ENCODE measurements at regions not wholly inside any gene's neighbourhood (a gene's known extent, or its start where the extent isn't known, plus 50 kb on each side); places are given as distances from the start of the nearest gene placed in this dataset.

DNA sequence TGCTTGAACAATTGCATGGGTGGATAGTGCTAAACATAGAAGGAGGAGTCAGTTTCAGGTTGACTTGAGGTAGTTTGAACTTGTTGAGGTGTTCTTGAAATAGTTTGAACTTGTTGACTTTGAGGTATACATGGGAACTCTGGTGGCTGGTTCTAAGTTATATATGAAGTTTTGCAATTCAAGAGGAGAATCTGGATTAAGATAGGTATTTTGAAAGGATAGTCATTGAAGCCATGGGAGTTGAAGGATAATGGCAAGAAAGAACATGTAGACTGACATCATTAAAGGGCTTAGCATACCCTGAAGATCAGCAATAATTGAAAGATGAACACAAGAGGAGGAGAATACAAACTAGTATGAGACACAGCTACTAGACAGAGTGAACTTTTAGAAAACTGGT is 181.9 kb upstream of the MRPS30 start:
- no peak overlapping the region for H2AFZ ChIP-seq (ENCODE audit: low read length)
- H2BK120ac ChIP-seq (replicated peaks; ENCODE audit: low read depth, low read length) = no peak overlapping the region
- no peak overlapping the region for H2BK5ac ChIP-seq (ENCODE audit: low read depth, low read length)
- no peak overlapping the region for H4K91ac ChIP-seq (replicated peaks; ENCODE audit: insufficient read length, low read length)
- no peak overlapping the region for H4K5ac ChIP-seq (ENCODE audit: insufficient read length, low read depth, low read length)
- H3K9me3 ChIP-seq (ENCODE audit: insufficient read depth in 2 of 2, low read depth in 1 of 2, low read length in 1 of 2) = no peaks in the 10 kb centered on the region
- H2AK5ac ChIP-seq (ENCODE audit: low read depth, low read length) = no peak overlapping the region
- no peak overlapping the region for H3K9ac ChIP-seq (replicated peaks in 1 of 4; ENCODE audit: extremely low read depth in 1 of 4, low read depth in 3 of 4, low read length in 3 of 4)
- H3K27ac ChIP-seq (ENCODE audit: low read depth, low read length) = no peak overlapping the region
- no peaks in the 10 kb centered on the region for H3K23me2 ChIP-seq (ENCODE audit: low read depth, low read length)
- H4K20me1 ChIP-seq (replicated peaks in 1 of 2; ENCODE audit: control insufficient read depth in 1 of 2, insufficient read depth in 2 of 2, low read length in 2 of 2) = no peaks in the 10 kb centered on the region
- no peak overlapping the region for H3K4ac ChIP-seq (replicated peaks; ENCODE audit: insufficient read length, low read depth, low read length)
- peaks cover 0 to 2% (median under 1%) of the 10 kb centered on the region in 4 experiments; a peak in 1 of 7 replicates for H3K27me3 ChIP-seq (replicated peaks in 1 of 4; ENCODE audit: control insufficient read depth in 3 of 4, extremely low read depth in 1 of 4, insufficient read depth in 3 of 4, low read length in 3 of 4)
- no peak overlapping the region for H3K4me2 ChIP-seq (ENCODE audit: insufficient read depth in 1 of 2, low read depth in 2 of 2, low read length in 2 of 2)
- no peaks in the 10 kb centered on the region for H3K79me1 ChIP-seq (ENCODE audit: low read depth, low read length)
- H2BK15ac ChIP-seq (ENCODE audit: low read length) = no peak overlapping the region
- no peak overlapping the region for H3K4me3 ChIP-seq (ENCODE audit: extremely low read depth in 1 of 4, insufficient read depth in 2 of 4, low read depth in 3 of 4, low read length in 4 of 4)
- H3K4me1 ChIP-seq (replicated peaks in 1 of 4; ENCODE audit: control insufficient read depth in 3 of 4, insufficient read depth in 4 of 4, low read length in 3 of 4) = no peaks in the 10 kb centered on the region
- no peak overlapping the region for H3K14ac ChIP-seq (ENCODE audit: insufficient read length)
- POLR2A ChIA-PET (ENCODE audit: partially characterized antibody) = no interaction called here
- H2BK12ac ChIP-seq (ENCODE audit: low read depth, low read length) = no peak overlapping the region
- no peak overlapping the region for H3K56ac ChIP-seq (replicated peaks; ENCODE audit: insufficient read length, low read depth, low read length)
- no peaks in the 10 kb centered on the region for H3K79me2 ChIP-seq (ENCODE audit: control insufficient read depth in 1 of 2, insufficient read depth in 2 of 2, low read length in 2 of 2)
- no peak overlapping the region for H3K23ac ChIP-seq (ENCODE audit: insufficient read length)
- CTCF ChIA-PET (ENCODE audit: partially characterized antibody) = no interaction called here
- H2BK20ac ChIP-seq (ENCODE audit: low read length) = no peak overlapping the region
- H3K36me3 ChIP-seq (ENCODE audit: control insufficient read depth in 2 of 4, insufficient read depth in 4 of 4, low read length in 3 of 4) = no peaks in the 10 kb centered on the region
- H3K18ac ChIP-seq (ENCODE audit: extremely low read depth, low read length) = no peak overlapping the region
- no peak for FAIRE-seq
- H4K8ac ChIP-seq (ENCODE audit: extremely low read depth, insufficient read depth, low read length) = no peak overlapping the region
- no peak for DNase-seq (ENCODE audit: low read depth in 1 of 2, low spot score in 2 of 2)
- TF ChIP-seq EGR1 (IDR thresholded peaks at IDR 0.05; ENCODE audit: borderline replicate concordance, low read depth, low read length) = no peak
- TF ChIP-seq EZH2 (IDR thresholded peaks at IDR 0.05; ENCODE audit: low read depth, low read length, severe bottlenecking) = no peak
- no peak for TF ChIP-seq HDAC2 (IDR thresholded peaks at IDR 0.05; ENCODE audit: borderline replicate concordance in 1 of 2, low read depth in 2 of 2, low read length in 2 of 2)
- TF ChIP-seq SP4 (IDR thresholded peaks at IDR 0.05; ENCODE audit: low read length) = no peak
- no peak for TF ChIP-seq CEBPB (IDR thresholded peaks at IDR 0.05; ENCODE audit: low read depth, low read length)
- TF ChIP-seq, protein P1, sequence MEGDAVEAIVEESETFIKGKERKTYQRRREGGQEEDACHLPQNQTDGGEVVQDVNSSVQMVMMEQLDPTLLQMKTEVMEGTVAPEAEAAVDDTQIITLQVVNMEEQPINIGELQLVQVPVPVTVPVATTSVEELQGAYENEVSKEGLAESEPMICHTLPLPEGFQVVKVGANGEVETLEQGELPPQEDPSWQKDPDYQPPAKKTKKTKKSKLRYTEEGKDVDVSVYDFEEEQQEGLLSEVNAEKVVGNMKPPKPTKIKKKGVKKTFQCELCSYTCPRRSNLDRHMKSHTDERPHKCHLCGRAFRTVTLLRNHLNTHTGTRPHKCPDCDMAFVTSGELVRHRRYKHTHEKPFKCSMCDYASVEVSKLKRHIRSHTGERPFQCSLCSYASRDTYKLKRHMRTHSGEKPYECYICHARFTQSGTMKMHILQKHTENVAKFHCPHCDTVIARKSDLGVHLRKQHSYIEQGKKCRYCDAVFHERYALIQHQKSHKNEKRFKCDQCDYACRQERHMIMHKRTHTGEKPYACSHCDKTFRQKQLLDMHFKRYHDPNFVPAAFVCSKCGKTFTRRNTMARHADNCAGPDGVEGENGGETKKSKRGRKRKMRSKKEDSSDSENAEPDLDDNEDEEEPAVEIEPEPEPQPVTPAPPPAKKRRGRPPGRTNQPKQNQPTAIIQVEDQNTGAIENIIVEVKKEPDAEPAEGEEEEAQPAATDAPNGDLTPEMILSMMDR (IDR thresholded peaks at IDR 0.05; ENCODE audit: control extremely low read depth in 1 of 3, insufficient read depth in 1 of 3, low read depth in 1 of 3, low read length in 3 of 3) = no peak
- no peak for TF ChIP-seq BRCA1 (IDR thresholded peaks at IDR 0.05; ENCODE audit: low read depth, low read length)
- TF ChIP-seq YY1 (IDR thresholded peaks at IDR 0.05; ENCODE audit: low read depth, low read length) = no peak
- TF ChIP-seq RBBP5 (IDR thresholded peaks at IDR 0.05; ENCODE audit: borderline replicate concordance, low read depth, low read length) = no peak
- no peak for TF ChIP-seq CTBP2 (IDR thresholded peaks at IDR 0.05; ENCODE audit: borderline replicate concordance, insufficient read depth, insufficient read length, low read length)
- TF ChIP-seq POU5F1 (IDR thresholded peaks at IDR 0.05; ENCODE audit: low read depth, low read length) = no peak
- TF ChIP-seq BCL11A (IDR thresholded peaks at IDR 0.05; ENCODE audit: low read depth in 2 of 2, low read length in 2 of 2) = no peak
- TF ChIP-seq SIN3A (conservative IDR thresholded peaks at IDR 0.05 in 1 of 2, IDR thresholded peaks at IDR 0.05 in 1 of 2; ENCODE audit: low read depth in 1 of 2, low read length in 2 of 2) = no peak
- TF ChIP-seq CREB1 (IDR thresholded peaks at IDR 0.05) = no peak

Data from H1 (cell line).